CD4-positive, alpha-beta memory T cell (primary cell): ENCODE measurements at regions not wholly inside any gene's neighbourhood (a gene's known extent, or its start where the extent isn't known, plus 50 kb on each side); places are given as distances from the start of the nearest gene placed in this dataset.
A peak's percentile ranks its signal among the peaks of the same experiment; 100 is the strongest.

ENCODE experiments used
- CTCF ChIA-PET: fragments of 350-600 bp; sonication (Branson Sonifier 250); formaldehyde crosslinking; loops from one replicate; lab custom pipeline; 2021; ENCODE audit warnings: inconsistent platforms; ENCODE audit not compliant: partially characterized antibody; lab: Charles Lee
- POLR2A ChIA-PET: fragments of 350-600 bp; sonication (Branson Sonifier 250); formaldehyde crosslinking; loops from one replicate; lab custom pipeline; 2021; ENCODE audit not compliant: partially characterized antibody; lab: Charles Lee
- DNase-seq, 5 donors: peaks; one replicate each; pipeline versions ENCODE4 v3.0.0 to v3.0.0-alpha.2; 2020 to 2022; ENCODE audit warnings: mixed read lengths in 1 of 5
- H3K27ac ChIP-seq: one replicate; pipeline ENCODE4 v1.7.0; 2013; ENCODE audit warnings: low read depth, low read length
- H3K27me3 ChIP-seq: 2 replicates; pipeline ENCODE4 v1.7.0; 2013; ENCODE audit warnings: mild to moderate bottlenecking, low read length, moderate library complexity; ENCODE audit not compliant: insufficient read depth
- H3K36me3 ChIP-seq: 2 replicates; pipeline ENCODE4 v1.7.0; 2013; ENCODE audit warnings: mild to moderate bottlenecking, low read length, moderate library complexity; ENCODE audit not compliant: insufficient read depth
- H3K4me1 ChIP-seq: 2 replicates; pipeline ENCODE4 v1.7.0; 2013; ENCODE audit warnings: mild to moderate bottlenecking, low read length, moderate library complexity; ENCODE audit not compliant: insufficient read depth
- H3K4me3 ChIP-seq, 2 donors: one replicate each; pipeline ENCODE4 v1.7.0; 2013; ENCODE audit warnings: low read length in 2 of 2, mild to moderate bottlenecking in 1 of 2
- H3K9me3 ChIP-seq, 2 donors: one replicate each; pipeline ENCODE4 v1.7.0; 2013; ENCODE audit warnings: low read length in 2 of 2, control low read depth in 1 of 2; ENCODE audit not compliant: control insufficient read depth in 1 of 2
- H3K27ac Mint-ChIP-seq, 7 donors: one replicate each; pipeline ENCODE4 v1.8.0; 2020 to 2021; ENCODE audit warnings: mixed read lengths in 7 of 7, mild to moderate bottlenecking in 6 of 7, inconsistent platforms in 3 of 7, moderate library complexity in 3 of 7
- H3K27me3 Mint-ChIP-seq, 2 donors: one replicate each; pipeline ENCODE4 v1.8.0; 2020 to 2021; ENCODE audit warnings: mixed read lengths in 2 of 2
- H3K36me3 Mint-ChIP-seq, 2 donors: one replicate each; pipeline ENCODE4 v1.8.0; 2020 to 2021; ENCODE audit warnings: mixed read lengths in 2 of 2, inconsistent platforms in 1 of 2, mild to moderate bottlenecking in 1 of 2
- H3K4me1 Mint-ChIP-seq, 4 donors: one replicate each; pipeline ENCODE4 v1.8.0; 2020 to 2021; ENCODE audit warnings: mixed read lengths in 4 of 4, mild to moderate bottlenecking in 1 of 4
- H3K4me3 Mint-ChIP-seq, 8 donors: one replicate each; pipeline ENCODE4 v1.8.0; 2020 to 2021; ENCODE audit warnings: mixed read lengths in 8 of 8, mild to moderate bottlenecking in 7 of 8, moderate library complexity in 6 of 8, inconsistent platforms in 3 of 8
- H3K9me3 Mint-ChIP-seq, 8 donors: one replicate each; pipeline ENCODE4 v1.8.0; 2020 to 2021; ENCODE audit warnings: mixed read lengths in 8 of 8, mild to moderate bottlenecking in 5 of 8, inconsistent platforms in 3 of 8, moderate library complexity in 1 of 8
- intact Hi-C: fragments of 100-400 bp; cut with micrococcal nuclease; formaldehyde crosslinking; loops from one replicate; pipeline ENCODE4 v1.15.1; 2023

DNA sequence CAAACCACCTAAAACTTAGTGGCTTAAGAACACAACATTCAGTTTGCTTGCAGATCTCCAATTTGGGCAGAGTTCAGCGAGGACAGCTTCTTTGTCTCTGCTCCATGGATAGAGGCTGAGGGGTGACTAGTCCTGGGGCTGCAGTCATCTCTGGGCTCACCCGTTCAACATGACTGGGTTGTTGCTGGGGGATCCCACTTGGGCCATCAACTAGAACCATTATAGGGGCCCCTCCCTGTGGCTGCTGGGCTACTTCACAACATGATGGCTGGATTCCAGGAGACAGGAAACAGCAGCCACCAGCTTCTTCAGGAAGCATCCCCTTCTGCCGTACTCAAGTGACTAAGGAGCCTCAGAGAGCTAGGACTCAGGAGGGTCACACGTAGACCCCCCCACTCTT, 140.9 kb downstream of the RHOU start:
- H3K4me1 Mint-ChIP-seq: no peaks in the 10 kb centered on the region
- POLR2A ChIA-PET: no interaction called here
- H3K36me3 Mint-ChIP-seq: no peaks in the 10 kb centered on the region
- CTCF ChIA-PET: no interaction called here
- no peaks in the 10 kb centered on the region for H3K4me1 ChIP-seq
- no peaks in the 10 kb centered on the region for H3K27me3 ChIP-seq
- H3K27ac ChIP-seq: no peak overlapping the region
- H3K4me3 ChIP-seq: no peak overlapping the region
- peaks cover 0 to 1% of the 10 kb centered on the region in 2 donors for H3K27me3 Mint-ChIP-seq
- no peak for DNase-seq
- no peaks in the 10 kb centered on the region for H3K9me3 ChIP-seq
- H3K4me3 Mint-ChIP-seq: no peak overlapping the region
- H3K27ac Mint-ChIP-seq: no peak overlapping the region
- H3K36me3 ChIP-seq: no peaks in the 10 kb centered on the region
- H3K9me3 Mint-ChIP-seq: peaks cover 0 to 5% (median 0%) of the 10 kb centered on the region in 8 donors
- intact Hi-C loops: no loop called here

GRCh38 chr1:228879164-228879563, 143.9 kb downstream of the RHOU start:
- Mint-ChIP-seq H3K27me3 (peaks cover 0 to 1% of the 10 kb centered on the region in 2 donors), H3K36me3 (no peaks in the 10 kb centered on the region), H3K4me3 (no peak overlapping the region), H3K27ac (no peak overlapping the region), H3K9me3 (peaks cover 2 to 5% (median 3%) of the 10 kb centered on the region in 8 donors), H3K4me1 (no peaks in the 10 kb centered on the region)
- H3K4me1 ChIP-seq: no peaks in the 10 kb centered on the region
- POLR2A ChIA-PET: no interaction called here
- no peak overlapping the region for H3K27ac ChIP-seq
- H3K27me3 ChIP-seq: no peaks in the 10 kb centered on the region
- no peak for DNase-seq
- CTCF ChIA-PET: no interaction called here
- H3K36me3 ChIP-seq: no peaks in the 10 kb centered on the region
- H3K9me3 ChIP-seq: no peaks in the 10 kb centered on the region
- intact Hi-C loops: no loop called here
- no peak overlapping the region for H3K4me3 ChIP-seq

DNA sequence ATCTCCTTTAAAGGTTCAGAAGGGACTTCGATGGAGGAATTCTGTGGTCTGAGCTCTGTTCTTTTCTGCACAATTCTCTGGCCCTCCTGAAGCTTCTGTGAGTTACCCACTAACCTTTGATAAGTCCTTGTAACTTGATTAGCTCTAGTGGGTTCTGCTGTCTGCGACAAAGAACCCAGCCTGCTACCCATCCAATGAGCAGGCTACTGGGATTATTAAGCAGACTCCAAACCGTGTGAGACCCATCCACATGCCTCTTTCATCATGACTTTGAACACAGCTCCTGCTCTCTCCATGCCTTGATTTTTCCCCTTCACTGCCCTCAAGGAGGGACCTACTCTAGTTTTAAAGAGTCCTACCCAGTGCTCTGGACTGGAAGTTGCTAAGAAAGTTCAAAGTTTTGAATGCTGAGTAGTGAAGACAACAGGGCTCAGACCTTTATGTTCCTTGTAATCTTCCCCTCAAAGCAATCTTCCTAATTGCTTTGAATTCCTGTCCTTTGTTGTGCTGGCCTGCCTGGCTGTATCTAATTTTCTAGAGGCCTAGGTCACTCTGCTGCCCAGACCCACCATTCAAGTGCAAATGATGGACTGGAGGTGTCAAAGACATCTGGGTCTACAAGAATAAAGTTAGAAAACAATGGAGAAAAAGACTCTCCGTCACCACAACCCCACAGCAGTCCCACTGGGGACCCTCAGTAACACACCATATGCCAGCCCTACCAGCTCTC, 146.9 kb downstream of the RHOU start:
- H3K27me3 ChIP-seq: no peaks in the 10 kb centered on the region
- ChIA-PET CTCF (no interaction called here), POLR2A (no interaction called here)
- intact Hi-C loops: no loop called here
- Mint-ChIP-seq H3K27me3 (peaks cover 0 to 1% of the 10 kb centered on the region in 2 donors), H3K4me1 (no peaks in the 10 kb centered on the region), H3K9me3 (peaks cover 3 to 11% (median 5%) of the 10 kb centered on the region in 8 donors), H3K27ac (peak overlapping the region in 1 of 7 donors; percentile 77), H3K36me3 (no peaks in the 10 kb centered on the region), H3K4me3 (no peak overlapping the region)
- H3K36me3 ChIP-seq: no peaks in the 10 kb centered on the region
- H3K9me3 ChIP-seq: no peaks in the 10 kb centered on the region
- DNase-seq: no peak
- no peak overlapping the region for H3K4me3 ChIP-seq
- H3K27ac ChIP-seq: no peak overlapping the region
- no peaks in the 10 kb centered on the region for H3K4me1 ChIP-seq

GRCh38 chr1:228882771-228883450, 147.6 kb downstream of the RHOU start:
- H3K36me3 Mint-ChIP-seq: no peaks in the 10 kb centered on the region
- H3K4me1 ChIP-seq: no peaks in the 10 kb centered on the region
- CTCF ChIA-PET: no interaction called here
- H3K9me3 Mint-ChIP-seq: peaks cover 3 to 11% (median 5%) of the 10 kb centered on the region in 8 donors
- H3K36me3 ChIP-seq: no peaks in the 10 kb centered on the region
- intact Hi-C loops: no loop called here
- no peaks in the 10 kb centered on the region for H3K27me3 ChIP-seq
- peaks cover 0 to 1% of the 10 kb centered on the region in 2 donors for H3K27me3 Mint-ChIP-seq
- POLR2A ChIA-PET: no interaction called here
- H3K4me3 ChIP-seq: no peak overlapping the region
- H3K27ac Mint-ChIP-seq: peak overlapping the region in 1 of 7 donors; percentile 15
- H3K27ac ChIP-seq: no peak overlapping the region
- no peak for DNase-seq
- no peak overlapping the region for H3K4me3 Mint-ChIP-seq
- no peaks in the 10 kb centered on the region for H3K4me1 Mint-ChIP-seq
- no peaks in the 10 kb centered on the region for H3K9me3 ChIP-seq

GRCh38 chr1:228883535-228883934, 148.3 kb downstream of the RHOU start:
- Mint-ChIP-seq H3K4me1 (no peaks in the 10 kb centered on the region), H3K27me3 (peaks cover 0 to 1% of the 10 kb centered on the region in 2 donors), H3K9me3 (peaks cover 3 to 11% (median 5%) of the 10 kb centered on the region in 8 donors), H3K36me3 (no peaks in the 10 kb centered on the region), H3K4me3 (no peak overlapping the region), H3K27ac (no peak overlapping the region)
- H3K36me3 ChIP-seq: no peaks in the 10 kb centered on the region
- H3K27me3 ChIP-seq: no peaks in the 10 kb centered on the region
- H3K9me3 ChIP-seq: no peaks in the 10 kb centered on the region
- no peak for DNase-seq
- H3K4me1 ChIP-seq: no peaks in the 10 kb centered on the region
- no peak overlapping the region for H3K27ac ChIP-seq
- POLR2A ChIA-PET: no interaction called here
- intact Hi-C loops: no loop called here
- no peak overlapping the region for H3K4me3 ChIP-seq
- CTCF ChIA-PET: no interaction called here

DNA sequence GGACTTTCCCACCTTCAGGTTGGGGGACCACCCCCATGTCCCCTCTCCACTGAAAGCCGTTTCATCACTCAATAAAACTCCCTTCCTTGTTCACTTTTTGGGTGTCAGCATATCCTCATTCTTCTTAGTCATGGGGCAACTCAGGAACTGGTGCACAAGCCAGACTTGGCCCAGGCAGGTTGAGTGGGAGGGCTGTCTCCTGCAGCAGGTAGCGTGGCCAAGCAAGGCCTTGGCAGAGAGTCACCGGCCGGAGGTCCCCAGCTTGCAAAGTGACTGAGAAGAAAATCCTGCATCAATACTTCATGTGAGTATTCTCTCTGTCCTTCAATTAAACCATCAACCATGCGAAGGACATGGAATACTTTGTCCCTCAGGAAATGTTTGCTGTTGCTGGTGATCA, 148.9 kb downstream of the RHOU start:
- Histone ChIP-seq H3K9me3 (no peaks in the 10 kb centered on the region), H3K27me3 (no peaks in the 10 kb centered on the region), H3K4me3 (no peak overlapping the region), H3K27ac (no peak overlapping the region), H3K4me1 (no peaks in the 10 kb centered on the region), H3K36me3 (no peaks in the 10 kb centered on the region)
- intact Hi-C loops: no loop called here
- Mint-ChIP-seq H3K9me3 (peaks cover under 1 to 11% (median 3%) of the 10 kb centered on the region in 8 donors), H3K27me3 (peaks cover 0 to under 1% of the 10 kb centered on the region in 2 donors), H3K4me3 (no peak overlapping the region), H3K36me3 (no peaks in the 10 kb centered on the region), H3K27ac (peak overlapping the region in 1 of 7 donors; percentile 10), H3K4me1 (peaks cover 0 to 1% (median 1%) of the 10 kb centered on the region in 4 donors)
- POLR2A ChIA-PET: no interaction called here
- CTCF ChIA-PET: no interaction called here
- no peak for DNase-seq

GRCh38 chr1:228884615-228885566, 149.6 kb downstream of the RHOU start:
- intact Hi-C loops: no loop called here
- Mint-ChIP-seq H3K4me3 (no peak overlapping the region), H3K4me1 (peaks cover 2 to 8% (median 6%) of the 10 kb centered on the region in 4 donors), H3K9me3 (peaks cover 0 to 11% (median 3%) of the 10 kb centered on the region in 8 donors), H3K36me3 (no peaks in the 10 kb centered on the region), H3K27ac (no peak overlapping the region), H3K27me3 (no peaks in the 10 kb centered on the region)
- H3K27ac ChIP-seq: no peak overlapping the region
- no peaks in the 10 kb centered on the region for H3K36me3 ChIP-seq
- H3K4me3 ChIP-seq: no peak overlapping the region
- no peaks in the 10 kb centered on the region for H3K9me3 ChIP-seq
- no peaks in the 10 kb centered on the region for H3K27me3 ChIP-seq
- ChIA-PET CTCF (no interaction called here), POLR2A (no interaction called here)
- peaks cover 3% of the 10 kb centered on the region for H3K4me1 ChIP-seq
- DNase-seq: no peak
